Endodermal cell (in vitro differentiated cells): ENCODE measurements at regions not wholly inside any gene's neighbourhood (a gene's known extent, or its start where the extent isn't known, plus 50 kb on each side); places are given as distances from the start of the nearest gene placed in this dataset.
"Not testable (repeated sequence)": the region's sequence is repeated elsewhere in the genome, so short reads cannot be mapped to it uniquely, and the experiment has no call there.

Experiments
- DNase-seq: peaks from one replicate; pipeline ENCODE4 v3.0.0-alpha.2; 2017
- H3K27ac ChIP-seq: 2 replicates; pipeline ENCODE4 v1.5.1; 2013; ENCODE audit warnings: mild to moderate bottlenecking, low read depth, low read length, moderate library complexity
- H3K27me3 ChIP-seq: 2 replicates; pipeline ENCODE4 v1.6.1; 2013; ENCODE audit warnings: mild to moderate bottlenecking, low read length, moderate library complexity; ENCODE audit not compliant: insufficient read depth, control insufficient read depth, poor library complexity, severe bottlenecking
- H3K36me3 ChIP-seq: 2 replicates; pipeline ENCODE4 v1.7.0; 2013; ENCODE audit warnings: mild to moderate bottlenecking, low read length, moderate library complexity; ENCODE audit not compliant: control insufficient read depth, insufficient read depth
- H3K4me1 ChIP-seq: one replicate; pipeline ENCODE4 v1.7.0; 2013; ENCODE audit warnings: low read length; ENCODE audit not compliant: control insufficient read depth, insufficient read depth
- H3K4me3 ChIP-seq: 2 replicates; pipeline ENCODE4 v1.5.1; 2013; ENCODE audit warnings: mild to moderate bottlenecking, low read length, moderate library complexity
- H3K9ac ChIP-seq: 2 replicates; pipeline ENCODE4 v1.6.1; 2013; ENCODE audit warnings: mild to moderate bottlenecking, low read length, moderate library complexity; ENCODE audit not compliant: poor library complexity, severe bottlenecking; ENCODE audit errors: extremely low read depth
- H3K9me3 ChIP-seq: 2 replicates; pipeline ENCODE4 v1.6.1; 2013; ENCODE audit warnings: mild to moderate bottlenecking, low read length, moderate library complexity; ENCODE audit not compliant: control insufficient read depth
- H3K27ac Mint-ChIP-seq: 2 replicates; pipeline ENCODE4 v1.8.0; 2020; ENCODE audit warnings: mixed read lengths
- H3K27me3 Mint-ChIP-seq: 2 replicates; pipeline ENCODE4 v1.8.0; 2021; ENCODE audit warnings: mild to moderate bottlenecking, mixed read lengths; ENCODE audit not compliant: insufficient read depth
- H3K36me3 Mint-ChIP-seq: 2 replicates; pipeline ENCODE4 v1.8.0; 2020; ENCODE audit warnings: low read depth, mixed read lengths
- H3K4me1 Mint-ChIP-seq: 2 replicates; pipeline ENCODE4 v1.8.0; 2020; ENCODE audit warnings: mixed read lengths
- H3K4me3 Mint-ChIP-seq: 2 replicates; pipeline ENCODE4 v1.8.0; 2020; ENCODE audit warnings: mild to moderate bottlenecking, moderate library complexity, mixed read lengths
- H3K9me3 Mint-ChIP-seq: 2 replicates; pipeline ENCODE4 v1.8.0; 2020; ENCODE audit warnings: mild to moderate bottlenecking, mixed read lengths
- WGBS, 2 experiments: methylation state at CpG; one replicate each; pipeline versions ENCODE4 v1.1.5 to v1.1.7; 2013; ENCODE audit warnings: missing lambda C conversion rate in 2 of 2, mixed read lengths in 1 of 2; ENCODE audit not compliant: insufficient coverage in 1 of 2, insufficient read length in 1 of 2; 5-methylcytosine and 5-hydroxymethylcytosine counted together
- TF ChIP-seq, protein P1 (sequence below): fragments of 200-600 bp; sonication (generic); conservative IDR thresholded peaks from 2 replicates; pipeline ENCODE4 v1.5.0; 2021; ENCODE audit warnings: antibody characterized with exemption, mild to moderate bottlenecking

- no peaks in the 10 kb centered on the region for H3K36me3 ChIP-seq
- H3K27me3 ChIP-seq = no peaks in the 10 kb centered on the region
- H3K4me1 ChIP-seq = peaks cover 16% of the 10 kb centered on the region
- 100% methylated on average over 1 of the region's 3 CpGs; no CpG with 5 or more reads in 1 of the 2 experiments for WGBS, 2 experiments
- peaks cover 21% of the 10 kb centered on the region for H3K4me1 Mint-ChIP-seq
- H3K36me3 Mint-ChIP-seq = no peaks in the 10 kb centered on the region
- no peak overlapping the region for H3K27ac Mint-ChIP-seq
- H3K9ac ChIP-seq = no peak overlapping the region
- DNase-seq = no peak
- H3K9me3 ChIP-seq = peaks cover 21% of the 10 kb centered on the region
- H3K27me3 Mint-ChIP-seq = no peaks in the 10 kb centered on the region
- H3K4me3 Mint-ChIP-seq = no peak overlapping the region
- no peak overlapping the region for H3K4me3 ChIP-seq
- no peak overlapping the region for H3K27ac ChIP-seq
- TF ChIP-seq, protein P1, sequence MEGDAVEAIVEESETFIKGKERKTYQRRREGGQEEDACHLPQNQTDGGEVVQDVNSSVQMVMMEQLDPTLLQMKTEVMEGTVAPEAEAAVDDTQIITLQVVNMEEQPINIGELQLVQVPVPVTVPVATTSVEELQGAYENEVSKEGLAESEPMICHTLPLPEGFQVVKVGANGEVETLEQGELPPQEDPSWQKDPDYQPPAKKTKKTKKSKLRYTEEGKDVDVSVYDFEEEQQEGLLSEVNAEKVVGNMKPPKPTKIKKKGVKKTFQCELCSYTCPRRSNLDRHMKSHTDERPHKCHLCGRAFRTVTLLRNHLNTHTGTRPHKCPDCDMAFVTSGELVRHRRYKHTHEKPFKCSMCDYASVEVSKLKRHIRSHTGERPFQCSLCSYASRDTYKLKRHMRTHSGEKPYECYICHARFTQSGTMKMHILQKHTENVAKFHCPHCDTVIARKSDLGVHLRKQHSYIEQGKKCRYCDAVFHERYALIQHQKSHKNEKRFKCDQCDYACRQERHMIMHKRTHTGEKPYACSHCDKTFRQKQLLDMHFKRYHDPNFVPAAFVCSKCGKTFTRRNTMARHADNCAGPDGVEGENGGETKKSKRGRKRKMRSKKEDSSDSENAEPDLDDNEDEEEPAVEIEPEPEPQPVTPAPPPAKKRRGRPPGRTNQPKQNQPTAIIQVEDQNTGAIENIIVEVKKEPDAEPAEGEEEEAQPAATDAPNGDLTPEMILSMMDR = no peak
- peaks cover 14% of the 10 kb centered on the region for H3K9me3 Mint-ChIP-seq
Measured at GRCh38 chr3:8311321-8311720, 190.3 kb upstream of the LMCD1 start.

GRCh38 chr3:8312685-8313084 lies 188.9 kb upstream of the LMCD1 start:
- no peak overlapping the region for H3K4me3 Mint-ChIP-seq
- Histone ChIP-seq H3K27ac (no peak overlapping the region), H3K4me3 (no peak overlapping the region), H3K36me3 (no peaks in the 10 kb centered on the region), H3K4me1 (peaks cover 14% of the 10 kb centered on the region), H3K9me3 (peaks cover 21% of the 10 kb centered on the region), H3K9ac (no peak overlapping the region), H3K27me3 (no peaks in the 10 kb centered on the region)
- TF ChIP-seq, protein P1 = no peak
- H3K4me1 Mint-ChIP-seq = peaks cover 23% of the 10 kb centered on the region
- no peak for DNase-seq
- no peak overlapping the region for H3K27ac Mint-ChIP-seq
- H3K27me3 Mint-ChIP-seq = no peaks in the 10 kb centered on the region
- no peaks in the 10 kb centered on the region for H3K36me3 Mint-ChIP-seq
- H3K9me3 Mint-ChIP-seq = peaks cover 14% of the 10 kb centered on the region

- no peak overlapping the region for H3K4me3 Mint-ChIP-seq
- Histone ChIP-seq H3K9ac (no peak overlapping the region), H3K4me3 (no peak overlapping the region), H3K4me1 (peaks cover 17% of the 10 kb centered on the region), H3K27ac (no peak overlapping the region), H3K36me3 (no peaks in the 10 kb centered on the region), H3K27me3 (no peaks in the 10 kb centered on the region), H3K9me3 (peaks cover 12% of the 10 kb centered on the region)
- H3K27ac Mint-ChIP-seq = no peak overlapping the region
- peaks cover 7% of the 10 kb centered on the region for H3K9me3 Mint-ChIP-seq
- TF ChIP-seq, protein P1 = no peak
- peaks cover 23% of the 10 kb centered on the region for H3K4me1 Mint-ChIP-seq
- DNase-seq = no peak
- H3K36me3 Mint-ChIP-seq = no peaks in the 10 kb centered on the region
- 68 to 83% methylated on average over 4 to 5 of the region's 5 CpGs for WGBS, 2 experiments
- no peaks in the 10 kb centered on the region for H3K27me3 Mint-ChIP-seq
Measured at GRCh38 chr3:8313560-8314267, 187.9 kb upstream of the LMCD1 start.

DNA sequence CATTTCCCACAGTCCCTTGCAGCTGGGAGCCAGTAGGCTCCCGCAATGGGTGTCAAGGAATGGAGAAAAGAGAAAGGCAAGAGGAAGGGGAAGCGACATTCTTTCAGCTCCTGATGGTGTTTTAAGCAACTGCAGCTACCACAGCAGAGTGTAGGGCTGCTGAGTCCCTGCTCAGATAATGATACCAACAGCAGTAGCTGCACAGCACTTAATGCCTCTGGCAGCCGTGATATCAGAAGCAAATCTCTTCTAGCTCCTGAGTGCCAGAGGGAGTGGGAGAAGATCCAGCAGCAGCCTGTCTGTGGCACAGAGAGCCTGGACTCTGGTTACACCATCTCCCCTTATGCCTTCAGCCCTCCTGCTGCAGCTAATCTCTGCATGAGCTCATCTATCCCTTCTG lies 186.1 kb upstream of the LMCD1 start:
- H3K9me3 Mint-ChIP-seq, H3K27ac ChIP-seq, H3K9ac ChIP-seq, H3K9me3 ChIP-seq, H3K36me3 Mint-ChIP-seq, H3K27ac Mint-ChIP-seq, DNase-seq, H3K27me3 Mint-ChIP-seq, H3K36me3 ChIP-seq, H3K4me3 ChIP-seq, H3K27me3 ChIP-seq, H3K4me3 Mint-ChIP-seq: not testable (repeated sequence)
- peaks cover 23% of the 10 kb centered on the region for H3K4me1 Mint-ChIP-seq
- peaks cover 17% of the 10 kb centered on the region for H3K4me1 ChIP-seq
- WGBS, 2 experiments = 92 to 95% methylated on average over 3 of the region's 3 CpGs
